MM.1S (cell line): ENCODE measurements at regions not wholly inside any gene's neighbourhood (a gene's known extent, or its start where the extent isn't known, plus 50 kb on each side); places are given as distances from the start of the nearest gene placed in this dataset.

Experiments
- CTCF ChIP-seq: fragments of 300-600 bp; sonication (generic); IDR thresholded peaks from 2 replicates; pipeline ENCODE4 v1.5.1; 2016; ENCODE audit warnings: antibody characterized with exemption, low read length, mixed read lengths
- EZH2 ChIP-seq: fragments of 300-600 bp; sonication (generic); optimal IDR thresholded peaks from 2 replicates; pipeline ENCODE3; 2017; ENCODE audit warnings: low read depth, mild to moderate bottlenecking, antibody characterized with exemption, low read length, mixed read lengths

GRCh38 chr11:19602891-19603290 is 109.7 kb upstream of the NAV2 start:
- TF ChIP-seq EZH2 (no peak), CTCF (no peak)
